ENCODE measurements at regions not wholly inside any gene's neighbourhood (a gene's known extent, or its start where the extent isn't known, plus 50 kb on each side); places are given as distances from the start of the nearest gene placed in this dataset.

GRCh38 chr16:85188822-85189672 lies 76.8 kb upstream of the CIBAR2 start:
- H3K4me1 ChIP-seq (ENCODE audit: control insufficient read depth, insufficient read depth, low read length): peaks cover 7% of the 10 kb centered on the region
- 75% methylated on average over 3 of the region's 3 CpGs for WGBS
- DNase-seq (peak in 1 of 3 donors; percentile 30), ATAC-seq (no peak)
- intact Hi-C loops (cut with DNase I): no loop called here
- no peaks in the 10 kb centered on the region for H3K27me3 ChIP-seq (ENCODE audit: control insufficient read depth, insufficient read depth)
- H3K9me3 ChIP-seq (ENCODE audit: control insufficient read depth, low read length): no peaks in the 10 kb centered on the region
- no peak overlapping the region for H3K27ac ChIP-seq (ENCODE audit: low read length)
- no peak overlapping the region for H3K4me3 ChIP-seq (ENCODE audit: low read length)

DNA sequence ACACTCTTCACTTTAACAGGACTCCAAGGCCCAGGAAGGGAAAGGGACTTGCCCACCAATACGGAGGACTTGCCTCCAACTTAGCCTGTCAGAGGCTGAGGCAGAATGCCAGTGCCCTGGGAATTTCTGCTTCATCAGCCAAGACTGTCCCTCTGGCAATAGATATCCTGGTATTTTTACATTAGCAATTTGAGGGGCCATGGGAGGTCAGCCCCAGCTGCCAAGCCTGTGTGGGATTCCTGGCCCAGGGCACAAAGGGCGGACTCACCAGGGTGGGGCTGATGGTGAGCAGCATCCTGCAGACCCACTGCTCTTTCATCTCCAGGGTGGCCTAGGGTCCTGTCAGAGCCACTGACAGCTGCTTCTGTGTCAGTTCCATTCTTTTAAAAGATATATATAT lies 78.3 kb upstream of the CIBAR2 start:
- ATAC-seq: no peak

GRCh38 chr16:85191341-85191965 lies 79.2 kb upstream of the CIBAR2 start:
- Histone ChIP-seq H3K27ac (ENCODE audit: low read length) (no peak overlapping the region), H3K27me3 (ENCODE audit: control insufficient read depth, insufficient read depth) (no peaks in the 10 kb centered on the region), H3K9me3 (ENCODE audit: control insufficient read depth, low read length) (no peaks in the 10 kb centered on the region), H3K4me3 (ENCODE audit: low read length) (no peak overlapping the region), H3K4me1 (ENCODE audit: control insufficient read depth, insufficient read depth, low read length) (peaks cover 11% of the 10 kb centered on the region)
- ATAC-seq: no peak
- intact Hi-C loops (cut with DNase I): no loop called here
- peak in 2 of 3 donors; percentile 5 to 41 for DNase-seq
- WGBS: 87% methylated on average over 19 of the region's 19 CpGs

More for the DNA sequence above, 78.3 kb upstream of the CIBAR2 start:
- no peaks in the 10 kb centered on the region for H3K27me3 ChIP-seq (ENCODE audit: control insufficient read depth, insufficient read depth)
- H3K4me3 ChIP-seq (ENCODE audit: low read length): no peak overlapping the region
- no peaks in the 10 kb centered on the region for H3K9me3 ChIP-seq (ENCODE audit: control insufficient read depth, low read length)
- DNase-seq: peak in 2 of 3 donors; percentile 12 to 56
- 74% methylated on average over 2 of the region's 2 CpGs for WGBS
- peaks cover 7% of the 10 kb centered on the region for H3K4me1 ChIP-seq (ENCODE audit: control insufficient read depth, insufficient read depth, low read length)
- intact Hi-C loops (cut with DNase I): no loop called here
- no peak overlapping the region for H3K27ac ChIP-seq (ENCODE audit: low read length)

DNA sequence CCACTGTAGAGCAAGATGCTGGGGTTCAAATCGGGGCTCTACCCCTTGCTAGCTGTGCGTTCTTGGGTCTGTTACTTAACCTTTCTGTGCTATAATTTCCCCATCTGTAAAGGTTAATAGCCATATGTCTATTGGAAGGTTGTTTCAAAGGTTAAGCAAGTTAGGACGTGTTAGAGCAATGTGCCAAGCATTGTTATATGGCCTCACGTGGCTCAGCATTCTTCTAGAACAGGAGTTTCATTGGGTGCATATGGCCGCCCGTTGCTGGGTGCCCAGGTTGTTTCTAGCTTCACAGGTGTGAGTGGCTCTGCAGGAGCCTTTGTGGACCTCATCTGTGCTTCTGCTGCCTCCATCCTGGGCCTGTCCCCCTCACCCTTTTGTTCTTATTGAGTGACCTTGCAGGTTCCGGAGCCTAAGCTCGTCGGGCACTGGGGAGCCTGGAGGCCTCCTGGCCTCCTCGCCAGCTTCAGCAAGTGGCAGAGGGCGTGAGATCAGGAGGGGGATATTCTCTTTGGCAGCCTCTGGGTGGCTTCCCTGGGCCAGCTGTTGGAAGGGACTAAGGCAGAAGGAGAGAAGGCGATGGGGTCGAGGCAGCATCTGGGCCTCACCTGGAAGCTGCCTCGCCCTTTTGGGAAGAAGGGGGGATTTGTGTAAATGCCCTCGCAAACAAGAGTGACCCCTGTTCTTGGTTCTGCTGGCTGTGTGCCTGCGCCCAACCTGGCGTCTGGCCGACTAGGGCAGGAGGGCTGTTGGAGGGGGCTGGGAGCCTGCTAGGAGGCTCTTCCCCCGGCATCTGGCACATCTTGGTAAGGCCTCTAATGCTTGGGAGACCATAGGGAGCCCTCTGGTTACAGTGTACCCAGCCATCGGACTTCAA lies 80.2 kb upstream of the CIBAR2 start:
- Histone ChIP-seq H3K27ac (ENCODE audit: low read length) (no peak overlapping the region), H3K4me3 (ENCODE audit: low read length) (no peak overlapping the region), H3K9me3 (ENCODE audit: control insufficient read depth, low read length) (no peaks in the 10 kb centered on the region), H3K27me3 (ENCODE audit: control insufficient read depth, insufficient read depth) (no peaks in the 10 kb centered on the region), H3K4me1 (ENCODE audit: control insufficient read depth, insufficient read depth, low read length) (peaks cover 14% of the 10 kb centered on the region)
- DNase-seq (peak; percentile 11 to 54 (median 26)), ATAC-seq (no peak)
- WGBS: 84% methylated on average over 20 of the region's 20 CpGs
- intact Hi-C loops (cut with DNase I): no loop called here

DNA sequence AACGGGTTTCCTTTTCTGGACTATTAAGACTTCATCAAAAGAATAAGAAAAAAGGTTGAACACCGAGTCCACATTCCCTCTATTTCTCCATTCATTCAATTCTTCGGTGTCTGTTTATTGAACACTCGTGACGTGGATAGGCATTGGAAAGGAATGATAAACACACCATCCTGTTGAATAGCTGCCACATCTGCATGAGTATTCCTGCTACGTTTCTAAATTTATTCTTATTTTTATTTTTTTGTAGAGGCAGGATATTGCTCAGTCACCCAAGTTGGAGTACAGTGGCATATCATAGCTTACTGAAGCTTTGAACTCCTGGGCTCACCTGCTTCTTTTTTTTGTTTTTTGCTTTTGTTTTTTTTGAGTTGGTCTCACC lies 80.8 kb upstream of the CIBAR2 start:
- H3K27ac ChIP-seq (ENCODE audit: low read length): no peak overlapping the region
- no peaks in the 10 kb centered on the region for H3K9me3 ChIP-seq (ENCODE audit: control insufficient read depth, low read length)
- intact Hi-C loops (cut with DNase I): no loop called here

DNA sequence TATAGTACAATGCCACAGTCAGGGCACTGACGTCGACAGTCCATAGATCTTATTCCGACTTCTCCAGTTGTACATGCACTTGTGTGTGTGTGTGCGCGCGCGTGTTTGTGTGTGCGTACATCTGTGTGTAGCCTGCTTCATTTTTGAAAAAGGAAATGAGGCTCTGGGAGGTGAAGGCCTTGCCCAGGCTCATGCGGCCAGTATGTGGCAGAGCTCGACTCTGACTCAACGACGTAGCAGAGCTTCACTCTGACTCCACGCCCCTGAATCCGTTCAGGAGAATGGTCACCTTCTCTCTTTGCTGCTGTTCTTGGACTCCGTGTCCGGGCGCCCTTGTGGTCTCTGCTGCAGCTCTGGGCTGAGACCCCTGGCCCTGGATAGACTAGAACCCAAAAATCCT lies 81.6 kb upstream of the CIBAR2 start:
- Histone ChIP-seq H3K27me3 (ENCODE audit: control insufficient read depth, insufficient read depth) (no peaks in the 10 kb centered on the region), H3K27ac (ENCODE audit: low read length) (no peak overlapping the region), H3K4me1 (ENCODE audit: control insufficient read depth, insufficient read depth, low read length) (peaks cover 14% of the 10 kb centered on the region), H3K9me3 (ENCODE audit: control insufficient read depth, low read length) (no peaks in the 10 kb centered on the region), H3K4me3 (ENCODE audit: low read length) (no peak overlapping the region)
- WGBS: 95% methylated on average over 17 of the region's 17 CpGs
- DNase-seq: peak; percentile 5 to 41 (median 36)
- no peak for ATAC-seq
- intact Hi-C loops (cut with DNase I): no loop called here

More for the DNA sequence above, 80.8 kb upstream of the CIBAR2 start:
- Histone ChIP-seq H3K4me3 (ENCODE audit: low read length) (no peak overlapping the region), H3K4me1 (ENCODE audit: control insufficient read depth, insufficient read depth, low read length) (peaks cover 14% of the 10 kb centered on the region), H3K27me3 (ENCODE audit: control insufficient read depth, insufficient read depth) (no peaks in the 10 kb centered on the region)
- no peak for ATAC-seq
- no peak for DNase-seq
- WGBS: 69% methylated on average over 6 of the region's 6 CpGs

GRCh38 chr16:85194307-85195270 lies 82.3 kb upstream of the CIBAR2 start:
- ATAC-seq (no peak), DNase-seq (peak in 2 of 3 donors; percentile 0 to 37)
- intact Hi-C loops (cut with DNase I): no loop called here

GRCh38 chr16:85195271-85195647 lies 83.0 kb upstream of the CIBAR2 start:
- intact Hi-C loops (cut with DNase I): no loop called here
- Histone ChIP-seq H3K27me3 (ENCODE audit: control insufficient read depth, insufficient read depth) (no peaks in the 10 kb centered on the region), H3K27ac (ENCODE audit: low read length) (no peak overlapping the region), H3K4me3 (ENCODE audit: low read length) (no peak overlapping the region), H3K9me3 (ENCODE audit: control insufficient read depth, low read length) (no peaks in the 10 kb centered on the region), H3K4me1 (ENCODE audit: control insufficient read depth, insufficient read depth, low read length) (peaks cover 14% of the 10 kb centered on the region)
- ATAC-seq (no peak), DNase-seq (peak in 2 of 3 donors; percentile 2 to 4)
- 86% methylated on average over 8 of the region's 8 CpGs for WGBS

More at GRCh38 chr16:85194307-85195270, 82.3 kb upstream of the CIBAR2 start:
- Histone ChIP-seq H3K4me3 (ENCODE audit: low read length) (no peak overlapping the region), H3K4me1 (ENCODE audit: control insufficient read depth, insufficient read depth, low read length) (peaks cover 14% of the 10 kb centered on the region), H3K27ac (ENCODE audit: low read length) (no peak overlapping the region), H3K9me3 (ENCODE audit: control insufficient read depth, low read length) (no peaks in the 10 kb centered on the region), H3K27me3 (ENCODE audit: control insufficient read depth, insufficient read depth) (no peaks in the 10 kb centered on the region)
- 92% methylated on average over 15 of the region's 15 CpGs for WGBS

GRCh38 chr16:85195900-85196772 lies 83.9 kb upstream of the CIBAR2 start:
- WGBS: 50% methylated on average over 22 of the region's 22 CpGs
- H3K9me3 ChIP-seq (ENCODE audit: control insufficient read depth, low read length): no peaks in the 10 kb centered on the region
- no peak overlapping the region for H3K4me3 ChIP-seq (ENCODE audit: low read length)
- no peaks in the 10 kb centered on the region for H3K27me3 ChIP-seq (ENCODE audit: control insufficient read depth, insufficient read depth)
- intact Hi-C loops (cut with DNase I): no loop called here
- peaks cover 14% of the 10 kb centered on the region for H3K4me1 ChIP-seq (ENCODE audit: control insufficient read depth, insufficient read depth, low read length)
- ATAC-seq (peak; percentile 53 to 60), DNase-seq (peak in 2 of 3 donors; percentile 64 to 75)
- peak overlapping the region; percentile 27 for H3K27ac ChIP-seq (ENCODE audit: low read length)
